GM21737 (cell line): ENCODE measurements at regions not wholly inside any gene's neighbourhood (a gene's known extent, or its start where the extent isn't known, plus 50 kb on each side); places are given as distances from the start of the nearest gene placed in this dataset.

Experiments
- ATAC-seq: cut with Tn5 transposase; IDR thresholded peaks from one replicate; pipeline ENCODE4 v1.9.1; 2021; ENCODE audit warnings: mild to moderate bottlenecking, moderate library complexity; ENCODE audit not compliant: unreplicated experiment

GRCh38 chr1:88421997-88422396 is 262.1 kb upstream of the PKN2 start:
- no peak for ATAC-seq

GRCh38 chr1:88433556-88433955 is 250.5 kb upstream of the PKN2 start:
- ATAC-seq = no peak

- no peak for ATAC-seq
Measured at GRCh38 chr1:88434836-88435235, 249.2 kb upstream of the PKN2 start.

- ATAC-seq = no peak
Measured at GRCh38 chr1:88441022-88441421, 243.1 kb upstream of the PKN2 start.

DNA sequence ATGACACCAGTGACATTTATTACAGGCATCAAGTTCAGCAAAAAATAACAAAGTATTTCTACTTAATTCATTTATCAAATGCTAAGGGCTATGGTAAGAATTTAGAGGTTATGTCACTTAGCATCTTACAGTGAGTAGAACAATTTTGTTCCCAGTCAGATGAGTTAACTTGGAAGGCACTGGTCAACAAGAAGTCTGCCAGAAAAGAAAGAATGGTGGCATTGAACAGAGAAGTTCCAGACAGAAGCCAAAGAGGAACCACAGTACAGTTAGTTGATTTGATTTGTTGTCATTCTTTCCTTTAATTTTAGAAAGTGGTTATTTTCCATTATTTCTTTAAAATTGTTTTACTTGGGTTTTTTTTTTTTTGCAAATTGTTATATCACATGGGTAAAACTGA is 232.2 kb upstream of the PKN2 start:
- no peak for ATAC-seq

- ATAC-seq = no peak
Measured at GRCh38 chr1:88453295-88453694, 230.8 kb upstream of the PKN2 start.

DNA sequence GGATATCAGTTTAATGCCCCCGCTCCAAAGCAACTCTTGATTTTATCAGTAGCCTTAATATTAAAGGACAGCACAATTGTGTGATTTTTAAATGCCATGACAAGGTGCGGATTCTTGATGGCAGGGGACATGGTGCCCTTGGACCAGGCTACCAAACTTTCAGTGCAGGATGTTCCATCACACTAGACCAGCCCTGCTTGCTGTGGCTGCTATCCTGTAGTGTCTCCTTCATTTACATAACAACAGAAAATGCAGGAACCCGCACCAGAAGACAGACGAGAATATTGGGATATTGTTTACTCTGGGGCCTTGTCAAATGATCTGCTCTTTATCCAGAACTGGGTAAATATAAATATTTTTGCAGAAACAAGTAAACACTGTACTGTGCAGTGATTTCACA is 229.3 kb upstream of the PKN2 start:
- ATAC-seq = no peak

- ATAC-seq = no peak
Measured at GRCh38 chr1:88455621-88456256, 228.3 kb upstream of the PKN2 start.

DNA sequence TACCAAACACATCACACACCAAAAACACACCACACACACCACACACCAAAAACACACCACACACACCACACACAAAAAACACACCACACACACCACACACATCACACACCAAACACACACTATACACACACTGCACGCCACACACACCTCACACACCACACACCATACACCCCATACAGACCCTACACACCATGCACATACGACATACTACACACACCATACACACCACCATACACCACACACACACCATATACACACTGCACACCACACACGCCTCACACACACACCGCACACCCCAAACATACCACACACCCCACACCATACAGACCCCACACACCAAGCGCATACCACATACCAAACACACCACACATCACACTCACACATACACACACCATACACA is 226.9 kb upstream of the PKN2 start:
- no peak for ATAC-seq

DNA sequence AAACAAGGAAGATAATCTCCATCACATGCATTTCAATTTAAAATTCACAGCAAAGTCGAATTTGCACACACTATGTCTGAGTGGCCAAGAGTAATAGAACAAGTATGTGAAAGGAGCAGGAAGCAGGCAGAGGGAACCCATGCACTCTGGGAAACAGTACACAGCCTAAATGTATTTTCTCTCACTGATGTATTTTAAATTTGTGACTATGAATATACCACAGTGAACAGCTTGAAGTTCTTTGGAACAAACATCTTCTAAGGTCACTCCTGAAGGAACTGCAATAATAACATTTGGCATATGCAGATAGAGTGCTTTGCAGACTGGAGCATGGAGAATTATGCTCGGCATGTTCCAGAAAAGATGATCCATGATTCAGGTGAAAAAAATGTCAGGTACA is 223.1 kb upstream of the PKN2 start:
- ATAC-seq = no peak

GRCh38 chr1:88462096-88462487 is 222.0 kb upstream of the PKN2 start:
- ATAC-seq = no peak

DNA sequence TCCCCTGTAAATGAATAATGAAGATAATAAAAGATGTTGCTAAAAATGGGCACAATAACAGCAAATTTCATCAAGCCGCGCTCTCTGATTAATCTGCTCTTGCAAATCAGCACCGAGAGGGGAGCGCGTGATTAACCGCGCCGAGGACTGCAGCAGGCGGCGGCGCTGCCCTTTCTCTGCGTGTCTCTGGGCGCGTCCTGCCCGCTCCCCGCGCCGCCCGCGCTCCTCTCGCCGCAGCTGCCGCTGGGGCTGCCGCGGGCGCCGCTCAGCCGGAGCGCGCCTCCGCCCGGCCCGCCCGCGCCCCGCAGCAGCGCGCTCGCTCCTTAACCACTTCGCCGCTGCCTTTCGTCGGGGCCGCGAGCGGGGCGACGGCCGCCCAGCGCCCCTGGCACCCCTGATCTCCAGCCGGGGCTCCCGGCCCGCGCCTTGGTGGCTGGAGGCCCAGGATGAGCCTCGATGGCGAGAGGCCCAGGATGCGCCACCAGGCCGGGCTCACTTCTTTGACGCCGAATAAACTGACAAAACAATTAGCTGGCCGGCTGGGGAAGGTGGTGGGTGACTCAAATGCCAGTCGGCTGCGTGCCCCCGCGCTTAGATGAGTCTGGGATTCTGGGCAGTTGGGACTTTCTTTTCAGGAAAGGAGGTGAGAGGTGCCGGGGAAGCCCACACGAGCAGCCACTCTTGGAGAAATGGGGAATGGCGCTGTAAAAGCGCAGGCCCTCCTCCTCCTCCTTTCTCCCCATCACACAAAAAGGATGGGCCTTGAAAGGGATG is 221.4 kb upstream of the PKN2 start:
- ATAC-seq = no peak

DNA sequence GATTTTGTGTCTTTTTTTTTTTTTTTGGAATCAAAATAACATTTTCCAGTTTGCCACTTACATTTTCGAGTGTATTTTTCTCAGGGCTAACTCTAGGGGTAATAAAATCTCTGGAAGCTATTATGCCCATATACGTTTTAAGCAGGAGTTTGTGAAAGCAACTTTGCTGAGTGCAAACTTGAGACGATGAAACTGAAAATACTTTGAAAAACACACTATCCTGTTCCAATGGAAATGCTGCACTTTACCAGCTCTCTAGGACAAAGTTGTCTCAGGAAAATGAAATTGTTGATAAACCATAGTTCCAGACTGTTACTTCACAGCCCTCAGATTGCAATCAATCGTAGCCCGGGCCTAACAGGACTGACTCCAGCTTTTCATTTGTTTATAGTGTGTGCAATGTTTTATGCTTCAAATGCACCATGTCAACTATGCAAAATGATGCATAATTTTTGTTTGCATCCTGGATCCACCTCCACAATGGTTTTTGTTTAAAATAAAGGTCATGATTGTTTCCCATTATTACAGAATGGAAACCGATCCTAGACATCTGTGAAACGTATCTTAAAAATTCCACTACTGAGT is 220.6 kb upstream of the PKN2 start:
- no peak for ATAC-seq

DNA sequence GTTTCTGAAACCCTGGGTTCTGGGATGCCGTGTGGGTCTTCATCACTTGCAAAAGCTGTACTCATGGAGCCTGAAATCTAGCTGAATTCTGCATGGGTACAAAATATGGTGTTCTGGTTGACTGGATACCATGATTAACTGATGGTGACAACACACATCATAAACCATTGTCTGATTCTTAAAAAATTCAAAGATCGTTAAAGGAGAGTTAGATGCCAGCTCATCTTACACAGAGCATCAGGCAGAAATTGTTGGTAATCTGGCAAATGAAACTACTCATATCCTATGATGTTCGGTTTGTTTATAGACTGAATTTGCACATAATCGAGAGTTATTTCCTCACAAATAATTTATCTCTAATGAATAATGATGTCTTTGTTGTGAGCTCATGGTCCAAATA is 218.1 kb upstream of the PKN2 start:
- ATAC-seq = no peak

DNA sequence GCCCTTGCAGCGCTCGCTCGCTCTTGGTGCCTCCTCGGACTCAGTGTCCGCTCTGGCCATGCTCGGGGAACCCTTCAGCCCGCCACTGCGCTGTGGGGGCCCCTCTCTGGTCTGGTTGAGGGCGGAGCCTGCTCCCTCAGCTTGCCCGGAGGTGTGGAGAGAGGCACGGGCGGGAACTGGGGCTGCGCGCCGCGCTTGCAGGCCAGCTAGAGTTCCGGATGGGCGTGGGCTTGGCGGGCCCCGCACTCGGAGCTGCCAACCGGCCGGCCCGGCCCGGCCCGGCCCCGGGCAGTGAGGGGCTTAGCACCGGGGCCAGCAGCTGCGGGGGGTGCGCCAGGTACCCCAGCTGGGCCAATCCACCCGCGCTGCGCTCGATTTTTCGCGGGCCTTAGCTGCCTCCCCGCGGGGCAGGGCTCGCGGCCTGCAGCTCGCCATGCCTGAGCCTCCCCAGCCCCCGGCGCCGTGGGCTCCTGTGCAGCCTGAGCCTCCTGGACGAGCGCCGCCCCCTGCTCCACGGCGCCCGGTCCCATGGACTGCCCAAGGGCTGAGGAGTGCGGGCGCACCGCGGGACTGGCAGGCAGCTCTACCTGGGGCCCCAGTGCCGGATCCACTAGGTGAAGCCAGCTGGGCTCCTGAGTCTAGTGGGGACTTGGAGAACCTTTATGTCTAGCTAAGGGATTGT is 217.0 kb upstream of the PKN2 start:
- no peak for ATAC-seq

GRCh38 chr1:88472298-88472697 is 211.8 kb upstream of the PKN2 start:
- no peak for ATAC-seq

GRCh38 chr1:88472714-88473113 is 211.4 kb upstream of the PKN2 start:
- ATAC-seq = no peak

DNA sequence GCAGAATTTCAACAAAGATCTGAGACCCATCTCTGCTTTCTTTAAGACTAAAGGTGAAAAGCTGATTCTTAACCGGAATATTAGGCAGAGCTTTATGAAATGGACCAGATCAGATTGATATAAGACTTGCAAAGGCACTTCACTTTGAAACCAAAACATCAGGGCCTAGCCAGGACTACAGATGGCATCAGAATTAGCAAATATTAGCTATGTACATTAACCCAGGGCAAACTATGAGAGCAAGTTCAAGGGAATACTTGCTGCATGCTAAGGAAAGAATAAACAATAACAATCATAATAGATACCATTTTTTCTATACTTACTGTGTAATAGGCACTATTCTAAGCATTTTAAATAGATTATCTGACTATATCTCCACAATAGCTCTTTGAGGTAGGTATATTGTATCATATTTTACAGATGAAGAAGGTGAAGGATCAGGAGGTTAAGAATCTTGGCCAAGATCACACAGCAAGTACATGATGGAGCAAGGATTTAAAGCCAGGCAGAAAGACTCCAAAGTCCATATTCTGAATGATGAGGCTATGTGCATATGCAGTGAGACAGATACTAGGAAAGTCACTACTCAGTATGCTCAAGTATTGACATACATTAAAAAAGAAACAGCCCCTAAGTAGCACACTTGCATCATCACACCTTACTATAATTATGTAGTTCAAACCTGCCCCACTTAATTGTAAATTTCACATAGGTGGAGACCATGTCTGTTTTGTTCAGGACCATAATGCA is 209.3 kb upstream of the PKN2 start:
- ATAC-seq = no peak

GRCh38 chr1:88484881-88485280 is 199.2 kb upstream of the PKN2 start:
- no peak for ATAC-seq

GRCh38 chr1:88488237-88488636 is 195.8 kb upstream of the PKN2 start:
- ATAC-seq = no peak

GRCh38 chr1:88490676-88491075 is 193.4 kb upstream of the PKN2 start:
- no peak for ATAC-seq
